OCI-LY3 (cell line): ENCODE measurements at regions not wholly inside any gene's neighbourhood (a gene's known extent, or its start where the extent isn't known, plus 50 kb on each side); places are given as distances from the start of the nearest gene placed in this dataset.

ENCODE experiments used
- H2AFZ ChIP-seq: fragments of 200-600, 300-600 bp; shearing (Covaris generic); 2 replicates; pipeline ENCODE4 v1.6.0; 2014; ENCODE audit warnings: antibody characterized with exemption, low read depth, low read length
- H3K27ac ChIP-seq: fragments of 200-600, 300-600 bp; sonication (generic); 2 replicates; pipeline ENCODE4 v1.5.1; 2014; ENCODE audit warnings: mild to moderate bottlenecking, low read length, moderate library complexity, mixed read lengths
- H3K27me3 ChIP-seq: fragments of 200-600, 300-600 bp; sonication (generic); 2 replicates; pipeline ENCODE4 v1.6.1; 2014; ENCODE audit warnings: low read depth, low read length, mixed read lengths
- H3K36me3 ChIP-seq: fragments of 200-600, 300-600 bp; sonication (generic); replicated peaks from 2 replicates; pipeline ENCODE3; 2014; ENCODE audit warnings: low read depth, low read length, mixed read lengths
- H3K4me1 ChIP-seq: fragments of 300-600, 200-600 bp; sonication (generic); 2 replicates; pipeline ENCODE4 v1.6.1; 2014; ENCODE audit warnings: low read length, mixed read lengths
- H3K4me2 ChIP-seq: fragments of 200-600, 300-600 bp; sonication (generic); 2 replicates; pipeline ENCODE4 v1.6.1; 2014; ENCODE audit warnings: low read length, mixed read lengths
- H3K4me3 ChIP-seq: fragments of 300-600, 200-600 bp; sonication (generic); 2 replicates; pipeline ENCODE4 v1.5.1; 2014; ENCODE audit warnings: antibody characterized with exemption, mild to moderate bottlenecking, low read length, moderate library complexity
- H3K79me2 ChIP-seq: fragments of 300-600, 200-600 bp; shearing (Covaris generic); 2 replicates; pipeline ENCODE4 v1.6.1; 2014; ENCODE audit warnings: mild to moderate bottlenecking, low read length, mixed read lengths
- H3K9ac ChIP-seq: fragments of 300-600, 200-600 bp; shearing (Covaris generic); 2 replicates; pipeline ENCODE4 v1.6.0; 2014; ENCODE audit warnings: mild to moderate bottlenecking, low read length, moderate library complexity
- H3K9me3 ChIP-seq: fragments of 200-600, 300-600 bp; shearing (Covaris generic); 2 replicates; pipeline ENCODE4 v1.6.1; 2014; ENCODE audit warnings: low read length, mixed read lengths; ENCODE audit not compliant: insufficient read depth
- H4K20me1 ChIP-seq: fragments of 200-600, 300-600 bp; sonication (generic); 2 replicates; pipeline ENCODE4 v1.6.1; 2016; ENCODE audit warnings: low read length, mixed read lengths; ENCODE audit not compliant: insufficient read depth
- EZH2phosphoT487 ChIP-seq: fragments of 200-600 bp; shearing (Covaris generic); IDR thresholded peaks from 2 replicates; pipeline ENCODE4 v1.6.1; 2018; ENCODE audit warnings: antibody characterized with exemption, mixed run types, low read depth
- TF ChIP-seq, protein P1 (sequence below): fragments of 200-600, 300-600 bp; sonication (generic); IDR thresholded peaks from 2 replicates; pipeline ENCODE4 v1.5.1; 2014; ENCODE audit warnings: antibody characterized with exemption, low read length, low read depth

DNA sequence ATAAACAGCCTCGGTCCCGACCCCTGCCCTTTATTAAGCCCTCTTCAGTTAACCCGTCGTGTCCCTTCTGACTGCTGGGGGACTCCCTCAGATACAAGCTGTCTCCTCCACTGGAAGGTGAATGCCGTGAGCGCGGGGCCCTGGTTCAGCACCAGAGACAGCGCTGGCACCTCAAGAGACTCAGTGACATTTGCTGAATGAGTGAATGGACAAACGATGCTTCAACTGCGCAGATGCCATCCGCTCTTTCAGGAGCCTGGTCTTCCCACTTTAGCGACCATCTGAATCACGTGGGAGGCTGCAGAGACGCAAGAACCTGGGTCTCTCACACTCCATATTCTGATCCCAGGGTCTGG is 92.6 kb upstream of the SFSWAP start:
- Histone ChIP-seq H3K27ac (no peak overlapping the region), H2AFZ (no peak overlapping the region), H4K20me1 (no peaks in the 10 kb centered on the region), H3K9ac (no peak overlapping the region), H3K4me2 (no peak overlapping the region), H3K36me3 (no peaks in the 10 kb centered on the region), H3K4me3 (no peak overlapping the region), H3K79me2 (no peaks in the 10 kb centered on the region), H3K4me1 (peaks cover 3% of the 10 kb centered on the region), H3K27me3 (peaks cover 15% of the 10 kb centered on the region), H3K9me3 (no peaks in the 10 kb centered on the region)
- TF ChIP-seq, protein P1, sequence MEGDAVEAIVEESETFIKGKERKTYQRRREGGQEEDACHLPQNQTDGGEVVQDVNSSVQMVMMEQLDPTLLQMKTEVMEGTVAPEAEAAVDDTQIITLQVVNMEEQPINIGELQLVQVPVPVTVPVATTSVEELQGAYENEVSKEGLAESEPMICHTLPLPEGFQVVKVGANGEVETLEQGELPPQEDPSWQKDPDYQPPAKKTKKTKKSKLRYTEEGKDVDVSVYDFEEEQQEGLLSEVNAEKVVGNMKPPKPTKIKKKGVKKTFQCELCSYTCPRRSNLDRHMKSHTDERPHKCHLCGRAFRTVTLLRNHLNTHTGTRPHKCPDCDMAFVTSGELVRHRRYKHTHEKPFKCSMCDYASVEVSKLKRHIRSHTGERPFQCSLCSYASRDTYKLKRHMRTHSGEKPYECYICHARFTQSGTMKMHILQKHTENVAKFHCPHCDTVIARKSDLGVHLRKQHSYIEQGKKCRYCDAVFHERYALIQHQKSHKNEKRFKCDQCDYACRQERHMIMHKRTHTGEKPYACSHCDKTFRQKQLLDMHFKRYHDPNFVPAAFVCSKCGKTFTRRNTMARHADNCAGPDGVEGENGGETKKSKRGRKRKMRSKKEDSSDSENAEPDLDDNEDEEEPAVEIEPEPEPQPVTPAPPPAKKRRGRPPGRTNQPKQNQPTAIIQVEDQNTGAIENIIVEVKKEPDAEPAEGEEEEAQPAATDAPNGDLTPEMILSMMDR = no peak
- TF ChIP-seq EZH2phosphoT487 = no peak

DNA sequence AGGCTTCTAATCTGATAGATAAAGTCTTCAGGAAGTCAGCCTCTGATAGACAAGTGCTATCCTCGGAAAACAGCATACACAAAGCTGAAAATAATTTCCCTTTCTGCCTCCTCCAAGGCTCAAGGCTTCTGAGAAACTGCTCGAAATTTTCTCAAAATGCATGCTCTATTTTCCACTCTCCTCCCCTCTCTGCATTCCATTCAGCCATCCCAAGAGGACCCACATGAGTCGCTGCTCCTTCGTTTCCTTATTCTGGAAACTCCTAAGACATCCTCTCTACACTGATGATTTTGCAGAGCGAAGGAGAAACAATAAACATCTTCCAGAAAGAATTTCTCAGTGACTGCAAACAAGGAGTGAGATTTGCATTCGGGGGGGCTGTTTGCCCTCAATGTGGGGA is 92.2 kb upstream of the SFSWAP start:
- TF ChIP-seq, protein P1 = no peak
- no peak for TF ChIP-seq EZH2phosphoT487
- Histone ChIP-seq H3K4me1 (no peaks in the 10 kb centered on the region), H3K36me3 (no peaks in the 10 kb centered on the region), H3K4me3 (no peak overlapping the region), H3K79me2 (no peaks in the 10 kb centered on the region), H3K9me3 (no peaks in the 10 kb centered on the region), H3K9ac (no peak overlapping the region), H3K27ac (no peak overlapping the region), H3K27me3 (peaks cover 15% of the 10 kb centered on the region), H4K20me1 (no peaks in the 10 kb centered on the region), H3K4me2 (no peak overlapping the region), H2AFZ (no peak overlapping the region)

DNA sequence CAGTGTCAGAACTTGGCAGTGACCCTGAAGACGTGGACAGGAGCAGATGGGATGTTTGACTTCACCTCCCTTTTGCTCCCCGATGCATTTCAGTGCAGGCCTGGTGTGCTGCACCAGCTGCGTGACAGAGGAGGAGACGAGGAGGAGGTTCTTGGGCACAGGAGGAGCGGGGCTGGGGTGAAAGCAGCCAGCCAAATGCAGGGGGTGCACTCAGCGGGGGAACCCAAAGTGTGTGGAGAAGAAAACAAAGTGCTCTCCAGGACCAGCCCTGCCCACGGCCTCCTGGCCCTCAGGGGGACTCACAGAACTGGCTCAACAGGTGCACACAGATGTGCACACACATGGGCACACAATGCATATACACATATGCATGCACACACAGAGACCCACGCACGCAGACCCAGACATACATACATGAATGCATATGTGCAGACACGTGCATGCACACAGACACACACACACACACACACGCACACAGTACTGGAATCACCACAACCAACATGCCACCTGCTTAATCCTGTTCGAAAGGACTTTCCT is 91.7 kb upstream of the SFSWAP start:
- Histone ChIP-seq H3K9ac (no peak overlapping the region), H3K9me3 (no peaks in the 10 kb centered on the region), H3K4me1 (no peaks in the 10 kb centered on the region), H3K27me3 (peaks cover 15% of the 10 kb centered on the region), H2AFZ (no peak overlapping the region), H3K4me3 (no peak overlapping the region), H3K36me3 (no peaks in the 10 kb centered on the region), H4K20me1 (no peaks in the 10 kb centered on the region), H3K4me2 (no peak overlapping the region), H3K79me2 (no peaks in the 10 kb centered on the region), H3K27ac (no peak overlapping the region)
- TF ChIP-seq EZH2phosphoT487 = no peak
- TF ChIP-seq, protein P1 = no peak

DNA sequence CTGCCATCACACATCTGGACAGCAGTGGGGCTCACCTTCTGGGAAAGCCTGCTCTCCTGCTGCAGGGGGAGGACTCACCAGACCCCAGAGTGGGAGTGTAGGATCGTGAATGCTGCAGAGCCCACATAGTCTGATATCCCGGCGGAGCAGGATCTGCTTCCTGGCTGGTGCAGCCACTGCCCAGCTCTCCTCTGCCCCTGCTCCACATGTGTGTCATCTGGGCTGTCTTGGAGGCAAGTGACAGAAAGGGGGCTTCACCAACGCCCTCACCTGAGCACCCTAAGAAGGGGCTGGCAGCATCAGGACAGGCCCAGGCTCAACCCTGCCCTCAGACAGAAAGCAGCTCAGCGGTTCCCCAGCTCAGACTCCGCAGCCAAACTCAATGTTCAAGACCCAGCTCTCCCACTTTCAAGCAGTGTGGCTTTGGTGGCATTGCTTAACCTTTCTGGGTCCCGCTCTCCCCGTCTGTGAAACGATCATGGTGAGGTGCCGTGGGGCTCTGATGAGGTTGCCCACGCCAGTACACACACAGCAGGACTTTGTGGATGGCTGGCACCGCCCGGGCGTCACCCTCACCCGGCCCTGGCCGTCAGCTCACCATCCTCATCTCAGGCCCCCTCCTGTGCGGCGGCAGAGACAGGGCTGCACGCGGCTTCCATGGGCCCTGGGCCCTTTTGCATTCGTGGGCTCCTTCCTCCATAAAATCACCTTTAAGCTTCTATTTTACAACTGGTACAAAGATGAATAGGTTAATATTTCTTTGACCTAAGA is 91.0 kb upstream of the SFSWAP start:
- H3K27me3 ChIP-seq = peaks cover 15% of the 10 kb centered on the region

More for the DNA sequence above, 91.0 kb upstream of the SFSWAP start:
- Histone ChIP-seq H3K4me3 (no peak overlapping the region), H4K20me1 (no peaks in the 10 kb centered on the region), H2AFZ (no peak overlapping the region), H3K4me2 (no peak overlapping the region), H3K79me2 (no peaks in the 10 kb centered on the region), H3K9ac (no peak overlapping the region), H3K36me3 (no peaks in the 10 kb centered on the region), H3K4me1 (no peaks in the 10 kb centered on the region), H3K9me3 (no peaks in the 10 kb centered on the region), H3K27ac (no peak overlapping the region)
- TF ChIP-seq, protein P1 = no peak
- TF ChIP-seq EZH2phosphoT487 = no peak
